Right hindlimb (tissue), 1 donor: ENCODE measurements at regions not wholly inside any gene's neighbourhood (a gene's known extent, or its start where the extent isn't known, plus 50 kb on each side); places are given as distances from the start of the nearest gene placed in this dataset.
A peak's percentile ranks its signal among the peaks of the same experiment; 100 is the strongest.

Source experiments
- DNase-seq: peaks from one replicate; pipeline ENCODE4 v3.0.0-alpha.2; 2018

GRCh38 chr10:85250304-85250703, 921.9 kb downstream of the CCSER2 start:
- DNase-seq: no peak

GRCh38 chr10:85256481-85256880, 928.1 kb downstream of the CCSER2 start:
- DNase-seq: no peak

GRCh38 chr10:85259908-85260307, 931.5 kb downstream of the CCSER2 start:
- DNase-seq: no peak

- DNase-seq: no peak
These were observed 934.6 kb downstream of the CCSER2 start for GRCh38 chr10:85262992-85263391.

- DNase-seq: no peak
These were observed 936.7 kb downstream of the CCSER2 start for GRCh38 chr10:85265121-85265520.

GRCh38 chr10:85266808-85267207, 938.4 kb downstream of the CCSER2 start:
- no peak for DNase-seq

- peak; percentile 26 for DNase-seq
These were observed 951.6 kb downstream of the CCSER2 start for GRCh38 chr10:85280014-85280413.

GRCh38 chr10:85284778-85285770, 956.7 kb downstream of the CCSER2 start:
- DNase-seq: no peak

- DNase-seq: no peak
These were observed 965.1 kb downstream of the CCSER2 start for GRCh38 chr10:85293483-85293882.

GRCh38 chr10:85311613-85312337, 983.4 kb downstream of the CCSER2 start:
- DNase-seq: no peak

GRCh38 chr10:85315657-85316056, 987.3 kb downstream of the CCSER2 start:
- no peak for DNase-seq

- no peak for DNase-seq
These were observed 987.9 kb downstream of the CCSER2 start for GRCh38 chr10:85316276-85316675.

- DNase-seq: no peak
These were observed 989.4 kb downstream of the CCSER2 start for GRCh38 chr10:85317827-85318226.

GRCh38 chr10:85318809-85319807, 990.7 kb downstream of the CCSER2 start:
- no peak for DNase-seq

GRCh38 chr10:85319826-85320225, 991.4 kb downstream of the CCSER2 start:
- no peak for DNase-seq

- no peak for DNase-seq
These were observed 1005.2 kb downstream of the CCSER2 start for GRCh38 chr10:85333594-85333993.

GRCh38 chr10:85362401-85362800, 1004.2 kb downstream of the GRID1 start:
- DNase-seq: no peak

GRCh38 chr10:85377029-85377806, 989.4 kb downstream of the GRID1 start:
- DNase-seq: no peak

- no peak for DNase-seq
These were observed 987.3 kb downstream of the GRID1 start for GRCh38 chr10:85379338-85379737.

GRCh38 chr10:85400981-85401695, 965.5 kb downstream of the GRID1 start:
- no peak for DNase-seq

- DNase-seq: no peak
These were observed 964.1 kb downstream of the GRID1 start for GRCh38 chr10:85402541-85402940.
